ENCODE measurements at regions not wholly inside any gene's neighbourhood (a gene's known extent, or its start where the extent isn't known, plus 50 kb on each side); places are given as distances from the start of the nearest gene placed in this dataset.

GRCh38 chr1:182166750-182167149, 105.2 kb upstream of the ZNF648 start:
- no peak overlapping the region for H4K91ac ChIP-seq (ENCODE audit: insufficient read length, low read depth, low read length)
- no peak overlapping the region for H3K23ac ChIP-seq (ENCODE audit: insufficient read length, low read depth, low read length)
- H3T11ph ChIP-seq (ENCODE audit: low read length): no peak overlapping the region
- H3K27me3 ChIP-seq (ENCODE audit: insufficient read depth, low read length): no peaks in the 10 kb centered on the region
- H3K18ac ChIP-seq (ENCODE audit: insufficient read length, low read depth, low read length): no peak overlapping the region
- Mint-ChIP-seq H3K4me1 (peaks cover 9 to 10% of the 10 kb centered on the region in 2 experiments), H3K4me3 (no peak overlapping the region), H3K27me3 (ENCODE audit: low read depth) (no peaks in the 10 kb centered on the region), H3K27ac (no peak overlapping the region), H3K9me3 (no peaks in the 10 kb centered on the region), H3K36me3 (ENCODE audit: insufficient read depth in 1 of 3, low read depth in 3 of 3) (no peaks in the 10 kb centered on the region)
- no peak overlapping the region for H2BK15ac ChIP-seq (ENCODE audit: low read depth, low read length)
- no peak for DNase-seq
- TF ChIP-seq CTCF (conservative IDR thresholded peaks at IDR 0.05): no peak
- H3K4ac ChIP-seq (ENCODE audit: low read depth, low read length): no peak overlapping the region
- no peak overlapping the region for H2BK120ac ChIP-seq (ENCODE audit: low read depth, low read length, poor library complexity, severe bottlenecking)
- no peak overlapping the region for H4K5ac ChIP-seq (ENCODE audit: insufficient read length, low read depth, low read length)
- H3K4me2 ChIP-seq (ENCODE audit: insufficient read depth, insufficient read length, low read length): no peak overlapping the region
- no peak overlapping the region for H2BK12ac ChIP-seq (ENCODE audit: insufficient read length, low read depth, low read length)
- no peaks in the 10 kb centered on the region for H3K79me2 ChIP-seq (ENCODE audit: insufficient read depth, low read length)
- no peaks in the 10 kb centered on the region for H3K23me2 ChIP-seq (ENCODE audit: insufficient read length, low read depth, low read length, poor library complexity, severe bottlenecking)
- no peak overlapping the region for H2AK5ac ChIP-seq (ENCODE audit: insufficient read length, low read length)
- H2BK5ac ChIP-seq (ENCODE audit: insufficient read length, low read length): no peak overlapping the region
- H2BK20ac ChIP-seq (ENCODE audit: low read depth, low read length, poor library complexity, severe bottlenecking): no peak overlapping the region
- H3K9me3 ChIP-seq (ENCODE audit: control insufficient read depth, low read depth, low read length): no peaks in the 10 kb centered on the region
- WGBS (ENCODE audit: extremely low coverage, insufficient read length, low lambda C conversion rate): no CpG with 5 or more reads among the region's 1 CpG
- H3K9ac ChIP-seq (ENCODE audit: extremely low read depth, insufficient read length, low read length): no peak overlapping the region
- H4K8ac ChIP-seq (replicated peaks; ENCODE audit: insufficient read length, low read depth, low read length): no peak overlapping the region
- no peaks in the 10 kb centered on the region for H3K79me1 ChIP-seq (ENCODE audit: insufficient read depth, low read depth, low read length, poor library complexity, severe bottlenecking)
- peaks cover 4% of the 10 kb centered on the region; the same call in 1 of the 2 replicates for H3K4me1 ChIP-seq (ENCODE audit: insufficient read depth, low read length)
- H3K14ac ChIP-seq (ENCODE audit: insufficient read depth, low read length): no peak overlapping the region
- no peak overlapping the region for H3K27ac ChIP-seq (ENCODE audit: insufficient read length, low read depth, low read length)
- H2AFZ ChIP-seq (ENCODE audit: low read length): no peak overlapping the region
- H3K56ac ChIP-seq (ENCODE audit: insufficient read length, low read depth, low read length): no peak overlapping the region
- H4K20me1 ChIP-seq (ENCODE audit: control insufficient read depth, insufficient read depth, insufficient read length): no peaks in the 10 kb centered on the region

Data from H9 (cell line).